GM12878 (cell line): ENCODE measurements at regions not wholly inside any gene's neighbourhood (a gene's known extent, or its start where the extent isn't known, plus 50 kb on each side); places are given as distances from the start of the nearest gene placed in this dataset.

Source experiments
- ATAC-seq: fragments of 200-7000 bp; cut with Tn5 transposase; 3 replicates; pipeline ENCODE4 v1.9.1; 2020; ENCODE audit warnings: mild to moderate bottlenecking, moderate library complexity
- BruUV-seq: library from RNA; stranded (reverse); fragments of 400-500 nt; replicated peaks from 2 replicates; lab custom pipeline; 2021; lab: Mats Ljungman, UMichigan
- CTCF ChIA-PET: fragments of 300-600 bp; sonication (Branson Sonifier 250); formaldehyde crosslinking; extraction: SDS; loops from one replicate; lab custom pipeline; 2021; ENCODE audit warnings: inconsistent platforms; lab: Yijun Ruan, JAX
- POLR2A ChIA-PET: fragments of 350-600 bp; formaldehyde crosslinking; extraction: SDS; loops from one replicate; lab custom pipeline; 2021; ENCODE audit warnings: inconsistent platforms; lab: Charles Lee
- RAD21 ChIA-PET: fragments of 300-600 bp; sonication (Branson Sonifier 250); formaldehyde crosslinking; loops from one replicate; lab custom pipeline; 2023; ENCODE audit warnings: antibody characterized with exemption; ENCODE audit not compliant: unreplicated experiment; lab: Charles Lee
- SMC1A ChIA-PET: fragments of 300-600 bp; sonication (Branson Sonifier 250); formaldehyde crosslinking; loops from one replicate; lab custom pipeline; 2023; ENCODE audit not compliant: unreplicated experiment, uncharacterized antibody; lab: Charles Lee
- DNase-seq: peaks from one replicate; pipeline ENCODE4 v3.0.0-alpha.2; 2011; ENCODE audit warnings: low read depth, low spot score
- FAIRE-seq: peaks from 3 replicates; lab custom pipeline; 2011; peaks lifted over from hg19 to GRCh38; lab: Jason Lieb, UNC
- H2AFZ ChIP-seq: 2 replicates; pipeline ENCODE4 v1.6.0; 2011; ENCODE audit warnings: low read depth, low read length, control low read depth; ENCODE audit not compliant: control insufficient read depth
- H3K27ac ChIP-seq: 2 replicates; pipeline ENCODE4 v1.5.1; 2011; ENCODE audit warnings: control low read depth; ENCODE audit not compliant: control insufficient read depth, insufficient read depth
- H3K27me3 ChIP-seq, 2 experiments: replicated peaks in 1 of 2; 2 replicates each; pipeline versions ENCODE4 v1.6.0 to v1.6.1; 2011; ENCODE audit warnings: low read length in 1 of 2; ENCODE audit not compliant: control insufficient read depth in 2 of 2, insufficient read depth in 2 of 2
- H3K36me3 ChIP-seq, 2 experiments: 2 replicates each; pipeline ENCODE4 v1.5.1; 2011; ENCODE audit warnings: low read length in 1 of 2; ENCODE audit not compliant: control insufficient read depth in 2 of 2, insufficient read depth in 2 of 2
- H3K4me1 ChIP-seq: 2 replicates; pipeline ENCODE4 v1.6.1; 2011; ENCODE audit warnings: mild to moderate bottlenecking, low read length, moderate library complexity, mixed read lengths; ENCODE audit not compliant: control insufficient read depth, insufficient read depth
- H3K4me2 ChIP-seq: 2 replicates; pipeline ENCODE4 v1.6.0; 2011; ENCODE audit warnings: control low read depth; ENCODE audit not compliant: control insufficient read depth, insufficient read depth
- H3K4me3 ChIP-seq: fragments of 200-600 bp; sonication (generic); 2 replicates; pipeline ENCODE4 v1.5.1; 2016
- H3K79me2 ChIP-seq: 2 replicates; pipeline ENCODE4 v1.6.0; 2011; ENCODE audit warnings: low read length; ENCODE audit not compliant: control insufficient read depth, insufficient read depth
- H3K9ac ChIP-seq: 2 replicates; pipeline ENCODE4 v1.8.0; 2011; ENCODE audit warnings: low read length, control low read depth, mixed read lengths; ENCODE audit not compliant: control insufficient read depth, insufficient read depth
- H3K9me3 ChIP-seq: replicated peaks from 3 replicates; pipeline ENCODE4 v1.5.1; 2011; ENCODE audit warnings: mild to moderate bottlenecking, low read length; ENCODE audit not compliant: control insufficient read depth, insufficient read depth
- H4K20me1 ChIP-seq: 2 replicates; pipeline ENCODE4 v1.6.0; 2011; ENCODE audit not compliant: control insufficient read depth, insufficient read depth
- CHD2 ChIP-seq: IDR thresholded peaks from 2 replicates; pipeline ENCODE4 v1.6.1; 2011; ENCODE audit warnings: low read depth, low read length, improper control_type of control experiment, borderline replicate concordance
- CREB1 ChIP-seq: IDR thresholded peaks from 2 replicates; pipeline ENCODE4 v1.6.1; 2012; ENCODE audit warnings: low read depth, mild to moderate bottlenecking, inconsistent platforms
- DPF2 ChIP-seq: fragments of 450-650 bp; IDR thresholded peaks from 2 replicates; pipeline ENCODE4 v1.6.1; 2017; ENCODE audit warnings: mild to moderate bottlenecking
- FOS ChIP-seq: IDR thresholded peaks from 3 replicates; pipeline ENCODE4 v1.6.1; 2011; ENCODE audit warnings: borderline replicate concordance; ENCODE audit not compliant: insufficient read length; ENCODE audit errors: extremely low read depth
- HDAC6 ChIP-seq: fragments of 200-600 bp; sonication (generic); IDR thresholded peaks from one replicate; pipeline ENCODE4 v1.8.0; 2017; ENCODE audit warnings: antibody characterized with exemption; ENCODE audit not compliant: unreplicated experiment
- NRF1 ChIP-seq: conservative IDR thresholded peaks from 2 replicates; pipeline ENCODE4 v1.6.1; 2011; ENCODE audit warnings: mild to moderate bottlenecking, low read depth, low read length, improper control_type of control experiment
- SP1 ChIP-seq: IDR thresholded peaks from one replicate; pipeline ENCODE4 v1.6.1; 2011; ENCODE audit warnings: low read depth, low read length
- SUPT20H ChIP-seq: IDR thresholded peaks from 2 replicates; pipeline ENCODE4 v1.6.1; 2011; ENCODE audit warnings: low read depth, mild to moderate bottlenecking, low read length, moderate library complexity, borderline replicate concordance; ENCODE audit not compliant: control insufficient read depth
- WGBS: methylation state at CpG from one replicate; pipeline ENCODE4 v1.1.6; 2016; ENCODE audit warnings: low lambda C conversion rate; ENCODE audit not compliant: insufficient replicate concordance, insufficient coverage; ENCODE audit errors: missing lambda C conversion rate; 5-methylcytosine and 5-hydroxymethylcytosine counted together
- in situ Hi-C: fragments of 300-500 bp; cut with MboI; formaldehyde crosslinking; loops from 9 replicates; pipeline ENCODE4 v1.14.3; 2018; ENCODE audit warnings: mixed read lengths
- intact Hi-C: fragments of 100-400 bp; cut with micrococcal nuclease; formaldehyde crosslinking; loops from one replicate; pipeline ENCODE4 v1.14.2; 2022; ENCODE audit not compliant: unreplicated experiment
- TF ChIP-seq, protein P1 (sequence below): IDR thresholded peaks from 2 replicates; pipeline ENCODE4 v1.6.1; 2011; ENCODE audit warnings: low read depth, low read length, improper control_type of control experiment, borderline replicate concordance
- TF ChIP-seq, protein P2 (sequence below), 3 experiments: IDR thresholded peaks in 2 of 3; conservative IDR thresholded peaks in 1 of 3; 2 replicates each; pipeline ENCODE4 v1.5.1; 2011; ENCODE audit warnings: low read depth in 3 of 3, low read length in 3 of 3, mild to moderate bottlenecking in 3 of 3, control low read depth in 2 of 3, moderate library complexity in 2 of 3, inconsistent platforms in 1 of 3, mixed read lengths in 1 of 3; ENCODE audit not compliant: control insufficient read depth in 2 of 3, insufficient read depth in 1 of 3; ENCODE audit errors: extremely low read depth in 1 of 3
- TF ChIP-seq, protein P3 (sequence below): IDR thresholded peaks from 2 replicates; pipeline ENCODE4 v1.6.1; 2011; ENCODE audit warnings: borderline replicate concordance, low read depth, mild to moderate bottlenecking, moderate library complexity, mixed read lengths, low read length; ENCODE audit not compliant: insufficient read depth; ENCODE audit errors: extremely low read length
- TF ChIP-seq, protein P4 (sequence below): fragments of 450-650 bp; IDR thresholded peaks from 2 replicates; pipeline ENCODE4 v1.6.1; 2016; ENCODE audit warnings: mild to moderate bottlenecking, moderate library complexity, borderline replicate concordance
- TF ChIP-seq, protein P5 (sequence below): fragments of 450-650 bp; IDR thresholded peaks from 2 replicates; pipeline ENCODE4 v1.6.1; 2017; ENCODE audit warnings: mild to moderate bottlenecking

DNA sequence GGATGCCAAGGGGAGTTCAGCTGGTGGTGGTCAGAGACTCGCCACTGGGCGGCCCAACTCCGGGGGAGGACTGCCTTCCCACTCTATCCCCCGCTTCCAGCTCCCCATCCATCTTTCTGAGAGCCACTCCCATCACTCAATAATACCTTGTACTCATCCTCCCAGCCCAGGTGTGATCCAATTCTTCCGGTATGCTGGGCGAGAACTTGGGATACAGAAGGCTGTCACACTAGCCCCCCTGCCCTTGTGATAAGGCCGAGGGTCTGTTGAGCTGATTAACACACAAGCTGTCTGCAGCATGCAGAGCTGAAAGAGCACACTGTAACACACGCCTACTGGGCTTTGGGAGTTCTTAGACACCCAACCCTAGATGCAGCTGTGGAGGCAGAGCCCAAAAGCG lies 460.4 kb upstream of the EEF2KMT start:
- TF ChIP-seq, protein P1, sequence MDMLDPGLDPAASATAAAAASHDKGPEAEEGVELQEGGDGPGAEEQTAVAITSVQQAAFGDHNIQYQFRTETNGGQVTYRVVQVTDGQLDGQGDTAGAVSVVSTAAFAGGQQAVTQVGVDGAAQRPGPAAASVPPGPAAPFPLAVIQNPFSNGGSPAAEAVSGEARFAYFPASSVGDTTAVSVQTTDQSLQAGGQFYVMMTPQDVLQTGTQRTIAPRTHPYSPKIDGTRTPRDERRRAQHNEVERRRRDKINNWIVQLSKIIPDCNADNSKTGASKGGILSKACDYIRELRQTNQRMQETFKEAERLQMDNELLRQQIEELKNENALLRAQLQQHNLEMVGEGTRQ, result no peak
- TF ChIP-seq NRF1 (no peak), SP1 (no peak), HDAC6 (no peak), CHD2 (no peak), SUPT20H (no peak), DPF2 (no peak), FOS (no peak), CREB1 (no peak)
- TF ChIP-seq, protein P2, sequence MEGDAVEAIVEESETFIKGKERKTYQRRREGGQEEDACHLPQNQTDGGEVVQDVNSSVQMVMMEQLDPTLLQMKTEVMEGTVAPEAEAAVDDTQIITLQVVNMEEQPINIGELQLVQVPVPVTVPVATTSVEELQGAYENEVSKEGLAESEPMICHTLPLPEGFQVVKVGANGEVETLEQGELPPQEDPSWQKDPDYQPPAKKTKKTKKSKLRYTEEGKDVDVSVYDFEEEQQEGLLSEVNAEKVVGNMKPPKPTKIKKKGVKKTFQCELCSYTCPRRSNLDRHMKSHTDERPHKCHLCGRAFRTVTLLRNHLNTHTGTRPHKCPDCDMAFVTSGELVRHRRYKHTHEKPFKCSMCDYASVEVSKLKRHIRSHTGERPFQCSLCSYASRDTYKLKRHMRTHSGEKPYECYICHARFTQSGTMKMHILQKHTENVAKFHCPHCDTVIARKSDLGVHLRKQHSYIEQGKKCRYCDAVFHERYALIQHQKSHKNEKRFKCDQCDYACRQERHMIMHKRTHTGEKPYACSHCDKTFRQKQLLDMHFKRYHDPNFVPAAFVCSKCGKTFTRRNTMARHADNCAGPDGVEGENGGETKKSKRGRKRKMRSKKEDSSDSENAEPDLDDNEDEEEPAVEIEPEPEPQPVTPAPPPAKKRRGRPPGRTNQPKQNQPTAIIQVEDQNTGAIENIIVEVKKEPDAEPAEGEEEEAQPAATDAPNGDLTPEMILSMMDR (IDR thresholded peaks at IDR 0.05 in 2 of 3, conservative IDR thresholded peaks at IDR 0.05 in 1 of 3; ENCODE audit: control insufficient read depth in 2 of 3, extremely low read depth in 1 of 3, insufficient read depth in 1 of 3, low read depth in 3 of 3, low read length in 3 of 3), result no peak
- TF ChIP-seq, protein P3, sequence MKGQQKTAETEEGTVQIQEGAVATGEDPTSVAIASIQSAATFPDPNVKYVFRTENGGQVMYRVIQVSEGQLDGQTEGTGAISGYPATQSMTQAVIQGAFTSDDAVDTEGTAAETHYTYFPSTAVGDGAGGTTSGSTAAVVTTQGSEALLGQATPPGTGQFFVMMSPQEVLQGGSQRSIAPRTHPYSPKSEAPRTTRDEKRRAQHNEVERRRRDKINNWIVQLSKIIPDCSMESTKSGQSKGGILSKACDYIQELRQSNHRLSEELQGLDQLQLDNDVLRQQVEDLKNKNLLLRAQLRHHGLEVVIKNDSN, result no peak
- TF ChIP-seq, protein P4, sequence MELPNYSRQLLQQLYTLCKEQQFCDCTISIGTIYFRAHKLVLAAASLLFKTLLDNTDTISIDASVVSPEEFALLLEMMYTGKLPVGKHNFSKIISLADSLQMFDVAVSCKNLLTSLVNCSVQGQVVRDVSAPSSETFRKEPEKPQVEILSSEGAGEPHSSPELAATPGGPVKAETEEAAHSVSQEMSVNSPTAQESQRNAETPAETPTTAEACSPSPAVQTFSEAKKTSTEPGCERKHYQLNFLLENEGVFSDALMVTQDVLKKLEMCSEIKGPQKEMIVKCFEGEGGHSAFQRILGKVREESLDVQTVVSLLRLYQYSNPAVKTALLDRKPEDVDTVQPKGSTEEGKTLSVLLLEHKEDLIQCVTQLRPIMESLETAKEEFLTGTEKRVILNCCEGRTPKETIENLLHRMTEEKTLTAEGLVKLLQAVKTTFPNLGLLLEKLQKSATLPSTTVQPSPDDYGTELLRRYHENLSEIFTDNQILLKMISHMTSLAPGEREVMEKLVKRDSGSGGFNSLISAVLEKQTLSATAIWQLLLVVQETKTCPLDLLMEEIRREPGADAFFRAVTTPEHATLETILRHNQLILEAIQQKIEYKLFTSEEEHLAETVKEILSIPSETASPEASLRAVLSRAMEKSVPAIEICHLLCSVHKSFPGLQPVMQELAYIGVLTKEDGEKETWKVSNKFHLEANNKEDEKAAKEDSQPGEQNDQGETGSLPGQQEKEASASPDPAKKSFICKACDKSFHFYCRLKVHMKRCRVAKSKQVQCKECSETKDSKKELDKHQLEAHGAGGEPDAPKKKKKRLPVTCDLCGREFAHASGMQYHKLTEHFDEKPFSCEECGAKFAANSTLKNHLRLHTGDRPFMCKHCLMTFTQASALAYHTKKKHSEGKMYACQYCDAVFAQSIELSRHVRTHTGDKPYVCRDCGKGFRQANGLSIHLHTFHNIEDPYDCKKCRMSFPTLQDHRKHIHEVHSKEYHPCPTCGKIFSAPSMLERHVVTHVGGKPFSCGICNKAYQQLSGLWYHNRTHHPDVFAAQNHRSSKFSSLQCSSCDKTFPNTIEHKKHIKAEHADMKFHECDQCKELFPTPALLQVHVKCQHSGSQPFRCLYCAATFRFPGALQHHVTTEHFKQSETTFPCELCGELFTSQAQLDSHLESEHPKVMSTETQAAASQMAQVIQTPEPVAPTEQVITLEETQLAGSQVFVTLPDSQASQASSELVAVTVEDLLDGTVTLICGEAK, result no peak
- TF ChIP-seq, protein P5, sequence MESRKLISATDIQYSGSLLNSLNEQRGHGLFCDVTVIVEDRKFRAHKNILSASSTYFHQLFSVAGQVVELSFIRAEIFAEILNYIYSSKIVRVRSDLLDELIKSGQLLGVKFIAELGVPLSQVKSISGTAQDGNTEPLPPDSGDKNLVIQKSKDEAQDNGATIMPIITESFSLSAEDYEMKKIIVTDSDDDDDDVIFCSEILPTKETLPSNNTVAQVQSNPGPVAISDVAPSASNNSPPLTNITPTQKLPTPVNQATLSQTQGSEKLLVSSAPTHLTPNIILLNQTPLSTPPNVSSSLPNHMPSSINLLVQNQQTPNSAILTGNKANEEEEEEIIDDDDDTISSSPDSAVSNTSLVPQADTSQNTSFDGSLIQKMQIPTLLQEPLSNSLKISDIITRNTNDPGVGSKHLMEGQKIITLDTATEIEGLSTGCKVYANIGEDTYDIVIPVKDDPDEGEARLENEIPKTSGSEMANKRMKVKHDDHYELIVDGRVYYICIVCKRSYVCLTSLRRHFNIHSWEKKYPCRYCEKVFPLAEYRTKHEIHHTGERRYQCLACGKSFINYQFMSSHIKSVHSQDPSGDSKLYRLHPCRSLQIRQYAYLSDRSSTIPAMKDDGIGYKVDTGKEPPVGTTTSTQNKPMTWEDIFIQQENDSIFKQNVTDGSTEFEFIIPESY, result no peak
- ATAC-seq (no peak), FAIRE-seq (no peak), DNase-seq (no peak)
- H3K9me3 ChIP-seq, result no peaks in the 10 kb centered on the region
- intact Hi-C loops (no loop called here), in situ Hi-C loops (no loop called here)
- H3K36me3 ChIP-seq, result no peaks in the 10 kb centered on the region
- SMC1A ChIA-PET, result no interaction called here
- no peak overlapping the region for H3K9ac ChIP-seq
- H2AFZ ChIP-seq, result no peak overlapping the region
- no peaks in the 10 kb centered on the region for H3K79me2 ChIP-seq
- CTCF ChIA-PET, result no interaction called here
- RAD21 ChIA-PET, result no interaction called here
- H3K4me3 ChIP-seq, result no peak overlapping the region
- no peak overlapping the region for H3K27ac ChIP-seq
- no peaks in the 10 kb centered on the region for H4K20me1 ChIP-seq
- H3K4me2 ChIP-seq, result no peak overlapping the region
- no peaks in the 10 kb centered on the region for H3K4me1 ChIP-seq
- POLR2A ChIA-PET, result no interaction called here
- no TSS peak for BruUV-seq
- H3K27me3 ChIP-seq, result no peaks in the 10 kb centered on the region
- WGBS, result 10% methylated on average over 9 of the region's 9 CpGs
